PC-3 (cell line): ENCODE measurements at regions not wholly inside any gene's neighbourhood (a gene's known extent, or its start where the extent isn't known, plus 50 kb on each side); places are given as distances from the start of the nearest gene placed in this dataset.

ENCODE experiments used
- CTCF ChIP-seq: fragments of 300-600 bp; sonication (generic); conservative IDR thresholded peaks from 2 replicates; pipeline ENCODE4 v1.5.1; 2017; ENCODE audit warnings: antibody characterized with exemption, low read depth, mild to moderate bottlenecking, low read length
- EZH2 ChIP-seq: fragments of 300-600 bp; sonication (generic); IDR thresholded peaks from one replicate; pipeline ENCODE4 v1.6.1; 2017; ENCODE audit warnings: antibody characterized with exemption, mild to moderate bottlenecking, low read length; ENCODE audit not compliant: unreplicated experiment
- EZH2phosphoT487 ChIP-seq: fragments of 300-600 bp; sonication (generic); IDR thresholded peaks from 2 replicates; pipeline ENCODE4 v1.6.1; 2018; ENCODE audit warnings: mild to moderate bottlenecking, antibody characterized with exemption, low read length, borderline replicate concordance

GRCh38 chr18:5662586-5663090 lies 118.8 kb upstream of the EPB41L3 start:
- no peak for TF ChIP-seq CTCF
- no peak for TF ChIP-seq EZH2
- TF ChIP-seq EZH2phosphoT487 = no peak
